ENCODE measurements at regions not wholly inside any gene's neighbourhood (a gene's known extent, or its start where the extent isn't known, plus 50 kb on each side); places are given as distances from the start of the nearest gene placed in this dataset.

DNA sequence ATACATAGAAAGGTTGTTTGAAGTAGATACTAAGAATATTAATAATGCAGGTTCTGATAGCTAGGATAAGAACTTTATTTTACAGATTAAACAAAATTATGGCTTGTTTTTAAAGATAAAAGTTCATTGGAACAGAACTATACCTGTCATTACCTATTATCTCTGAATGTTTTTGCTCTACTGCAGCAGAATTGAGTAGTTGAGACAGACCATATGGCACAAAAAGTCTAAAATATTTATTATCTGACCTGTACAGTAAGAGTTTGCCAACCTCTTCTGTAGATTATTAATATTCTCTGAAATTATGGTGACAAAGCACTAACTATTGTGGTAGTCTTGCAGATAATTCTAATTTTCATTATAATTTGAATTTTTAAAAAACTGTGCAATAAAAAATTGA lies 829.1 kb upstream of the MGAT4C start:
- no peak overlapping the region for H3K27ac Mint-ChIP-seq
- TF ChIP-seq, protein P1, sequence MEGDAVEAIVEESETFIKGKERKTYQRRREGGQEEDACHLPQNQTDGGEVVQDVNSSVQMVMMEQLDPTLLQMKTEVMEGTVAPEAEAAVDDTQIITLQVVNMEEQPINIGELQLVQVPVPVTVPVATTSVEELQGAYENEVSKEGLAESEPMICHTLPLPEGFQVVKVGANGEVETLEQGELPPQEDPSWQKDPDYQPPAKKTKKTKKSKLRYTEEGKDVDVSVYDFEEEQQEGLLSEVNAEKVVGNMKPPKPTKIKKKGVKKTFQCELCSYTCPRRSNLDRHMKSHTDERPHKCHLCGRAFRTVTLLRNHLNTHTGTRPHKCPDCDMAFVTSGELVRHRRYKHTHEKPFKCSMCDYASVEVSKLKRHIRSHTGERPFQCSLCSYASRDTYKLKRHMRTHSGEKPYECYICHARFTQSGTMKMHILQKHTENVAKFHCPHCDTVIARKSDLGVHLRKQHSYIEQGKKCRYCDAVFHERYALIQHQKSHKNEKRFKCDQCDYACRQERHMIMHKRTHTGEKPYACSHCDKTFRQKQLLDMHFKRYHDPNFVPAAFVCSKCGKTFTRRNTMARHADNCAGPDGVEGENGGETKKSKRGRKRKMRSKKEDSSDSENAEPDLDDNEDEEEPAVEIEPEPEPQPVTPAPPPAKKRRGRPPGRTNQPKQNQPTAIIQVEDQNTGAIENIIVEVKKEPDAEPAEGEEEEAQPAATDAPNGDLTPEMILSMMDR (IDR thresholded peaks at IDR 0.05): no peak
- ATAC-seq (ENCODE audit: poor library complexity) (no peak), DNase-seq (no peak)
- ChIA-PET CTCF (interaction anchor here (0.7 kb wide), 1 partner anchor 16 kb away, joined by 3 read pairs; no protein-coding TSS in a partner anchor), POLR2A (no interaction called here)
- no peaks in the 10 kb centered on the region for H3K4me1 ChIP-seq (ENCODE audit: insufficient read depth, low read length)
- no peak overlapping the region for H3K4me3 ChIP-seq (ENCODE audit: low read length)
- H3K4me1 Mint-ChIP-seq (ENCODE audit: low read depth): no peaks in the 10 kb centered on the region
- no peaks in the 10 kb centered on the region for H3K9me3 ChIP-seq (ENCODE audit: control insufficient read depth in 1 of 2, insufficient read depth in 1 of 2, low read length in 2 of 2)
- intact Hi-C loops (cut with DNase I, micrococcal nuclease): no loop called here
- H3K27me3 ChIP-seq (ENCODE audit: control insufficient read depth in 1 of 2, insufficient read depth in 2 of 2, low read length in 2 of 2): no peaks in the 10 kb centered on the region
- H3K27ac ChIP-seq (ENCODE audit: low read depth in 1 of 2, low read length in 2 of 2): no peak overlapping the region
- no peaks in the 10 kb centered on the region for H3K36me3 ChIP-seq (ENCODE audit: insufficient read depth, low read length)
- H3K27me3 Mint-ChIP-seq: no peaks in the 10 kb centered on the region
- peaks cover 4% of the 10 kb centered on the region for H3K9me3 Mint-ChIP-seq
- no peaks in the 10 kb centered on the region for H3K36me3 Mint-ChIP-seq (ENCODE audit: low read depth)
- no peak overlapping the region for H3K4me3 Mint-ChIP-seq

GRCh38 chr12:87082756-87083155 lies 826.6 kb upstream of the MGAT4C start:
- Mint-ChIP-seq H3K36me3 (ENCODE audit: low read depth) (no peaks in the 10 kb centered on the region), H3K27me3 (no peaks in the 10 kb centered on the region), H3K4me3 (no peak overlapping the region), H3K27ac (no peak overlapping the region), H3K4me1 (ENCODE audit: low read depth) (no peaks in the 10 kb centered on the region), H3K9me3 (peaks cover 2% of the 10 kb centered on the region)
- ATAC-seq (ENCODE audit: poor library complexity) (no peak), DNase-seq (no peak)
- ChIA-PET POLR2A (no interaction called here), CTCF (no interaction called here)
- Histone ChIP-seq H3K4me1 (ENCODE audit: insufficient read depth, low read length) (no peaks in the 10 kb centered on the region), H3K27me3 (ENCODE audit: control insufficient read depth in 1 of 2, insufficient read depth in 2 of 2, low read length in 2 of 2) (no peaks in the 10 kb centered on the region), H3K27ac (ENCODE audit: low read depth in 1 of 2, low read length in 2 of 2) (no peak overlapping the region), H3K9me3 (ENCODE audit: control insufficient read depth in 1 of 2, insufficient read depth in 1 of 2, low read length in 2 of 2) (no peaks in the 10 kb centered on the region), H3K4me3 (ENCODE audit: low read length) (no peak overlapping the region), H3K36me3 (ENCODE audit: insufficient read depth, low read length) (no peaks in the 10 kb centered on the region)
- intact Hi-C loops (cut with DNase I, micrococcal nuclease): no loop called here
- TF ChIP-seq, protein P1 (IDR thresholded peaks at IDR 0.05): no peak

GRCh38 chr12:87074781-87075180 lies 818.6 kb upstream of the MGAT4C start:
- H3K9me3 ChIP-seq (ENCODE audit: control insufficient read depth in 1 of 2, insufficient read depth in 1 of 2, low read length in 2 of 2): peaks cover 5 to 8% of the 10 kb centered on the region in 2 experiments
- no peaks in the 10 kb centered on the region for H3K27me3 ChIP-seq (ENCODE audit: control insufficient read depth in 1 of 2, insufficient read depth in 2 of 2, low read length in 2 of 2)
- no peak overlapping the region for H3K27ac ChIP-seq (ENCODE audit: low read depth in 1 of 2, low read length in 2 of 2)
- Mint-ChIP-seq H3K4me1 (ENCODE audit: low read depth) (no peaks in the 10 kb centered on the region), H3K4me3 (no peak overlapping the region), H3K36me3 (ENCODE audit: low read depth) (no peaks in the 10 kb centered on the region), H3K9me3 (peaks cover 11% of the 10 kb centered on the region), H3K27ac (no peak overlapping the region), H3K27me3 (no peaks in the 10 kb centered on the region)
- no peak for ATAC-seq (ENCODE audit: poor library complexity)
- H3K36me3 ChIP-seq (ENCODE audit: insufficient read depth, low read length): no peaks in the 10 kb centered on the region
- no peak overlapping the region for H3K4me3 ChIP-seq (ENCODE audit: low read length)
- no peak for DNase-seq
- TF ChIP-seq, protein P1 (IDR thresholded peaks at IDR 0.05): no peak
- CTCF ChIA-PET: no interaction called here
- POLR2A ChIA-PET: no interaction called here
- H3K4me1 ChIP-seq (ENCODE audit: insufficient read depth, low read length): no peaks in the 10 kb centered on the region
- intact Hi-C loops (cut with DNase I, micrococcal nuclease): no loop called here

Measured in CD4-positive, alpha-beta T cell (primary cell).